ENCODE measurements at regions not wholly inside any gene's neighbourhood (a gene's known extent, or its start where the extent isn't known, plus 50 kb on each side); places are given as distances from the start of the nearest gene placed in this dataset.
"Not testable (repeated sequence)": the region's sequence is repeated elsewhere in the genome, so short reads cannot be mapped to it uniquely, and the experiment has no call there.

- Histone ChIP-seq H3K9ac (ENCODE audit: extremely low read depth, low read length, poor library complexity, severe bottlenecking) (no peak overlapping the region), H3K4me1 (ENCODE audit: control insufficient read depth, insufficient read depth, low read length) (peaks cover 4% of the 10 kb centered on the region), H3K27ac (ENCODE audit: low read depth, low read length) (peak overlapping the region; percentile 62), H3K9me3 (ENCODE audit: control insufficient read depth, low read length) (no peaks in the 10 kb centered on the region), H3K4me3 (ENCODE audit: low read length) (no peak overlapping the region), H3K27me3 (ENCODE audit: control insufficient read depth, insufficient read depth, low read length, poor library complexity, severe bottlenecking) (no peaks in the 10 kb centered on the region), H3K36me3 (ENCODE audit: control insufficient read depth, insufficient read depth, low read length) (no peaks in the 10 kb centered on the region)
- Mint-ChIP-seq H3K4me3 (no peak overlapping the region), H3K9me3 (no peaks in the 10 kb centered on the region), H3K27ac (peak overlapping the region; percentile 86), H3K27me3 (ENCODE audit: insufficient read depth) (no peaks in the 10 kb centered on the region), H3K4me1 (peaks cover 34% of the 10 kb centered on the region), H3K36me3 (ENCODE audit: low read depth) (no peaks in the 10 kb centered on the region)
- WGBS, 2 experiments (ENCODE audit: insufficient coverage in 1 of 2, insufficient read length in 1 of 2), result 63 to 74% methylated on average over 4 to 5 of the region's 5 CpGs
- peak; percentile 58 for DNase-seq
- TF ChIP-seq CTCF (conservative IDR thresholded peaks at IDR 0.05), result no peak
Observed at GRCh38 chr4:169934794-169935429, 91.3 kb downstream of the MFAP3L start.

- H3K27ac Mint-ChIP-seq, result no peak overlapping the region
Observed at GRCh38 chr4:169933531-169933930, 92.7 kb downstream of the MFAP3L start.

GRCh38 chr4:169931964-169932363 is 94.2 kb downstream of the MFAP3L start:
- no peak overlapping the region for H3K4me3 Mint-ChIP-seq
- Histone ChIP-seq H3K4me1 (ENCODE audit: control insufficient read depth, insufficient read depth, low read length) (peaks cover 12% of the 10 kb centered on the region), H3K9me3 (ENCODE audit: control insufficient read depth, low read length) (no peaks in the 10 kb centered on the region), H3K4me3 (ENCODE audit: low read length) (no peak overlapping the region), H3K9ac (ENCODE audit: extremely low read depth, low read length, poor library complexity, severe bottlenecking) (no peak overlapping the region), H3K27me3 (ENCODE audit: control insufficient read depth, insufficient read depth, low read length, poor library complexity, severe bottlenecking) (no peaks in the 10 kb centered on the region), H3K36me3 (ENCODE audit: control insufficient read depth, insufficient read depth, low read length) (no peaks in the 10 kb centered on the region), H3K27ac (ENCODE audit: low read depth, low read length) (no peak overlapping the region)
- no peak overlapping the region for H3K27ac Mint-ChIP-seq
- no peak for DNase-seq
- no peak for TF ChIP-seq CTCF (conservative IDR thresholded peaks at IDR 0.05)
- no peaks in the 10 kb centered on the region for H3K27me3 Mint-ChIP-seq (ENCODE audit: insufficient read depth)
- peaks cover 53% of the 10 kb centered on the region for H3K4me1 Mint-ChIP-seq
- 92% methylated on average over 3 of the region's 3 CpGs for WGBS, 2 experiments (ENCODE audit: insufficient coverage in 1 of 2, insufficient read length in 1 of 2)
- no peaks in the 10 kb centered on the region for H3K9me3 Mint-ChIP-seq
- H3K36me3 Mint-ChIP-seq (ENCODE audit: low read depth), result no peaks in the 10 kb centered on the region

More at GRCh38 chr4:169933531-169933930, 92.7 kb downstream of the MFAP3L start:
- no peak overlapping the region for H3K4me3 ChIP-seq (ENCODE audit: low read length)
- H3K36me3 ChIP-seq (ENCODE audit: control insufficient read depth, insufficient read depth, low read length), result no peaks in the 10 kb centered on the region
- no peaks in the 10 kb centered on the region for H3K9me3 Mint-ChIP-seq
- no peaks in the 10 kb centered on the region for H3K27me3 ChIP-seq (ENCODE audit: control insufficient read depth, insufficient read depth, low read length, poor library complexity, severe bottlenecking)
- no peak overlapping the region for H3K9ac ChIP-seq (ENCODE audit: extremely low read depth, low read length, poor library complexity, severe bottlenecking)
- H3K4me1 ChIP-seq (ENCODE audit: control insufficient read depth, insufficient read depth, low read length), result peaks cover 9% of the 10 kb centered on the region
- no peak overlapping the region for H3K4me3 Mint-ChIP-seq
- H3K27me3 Mint-ChIP-seq (ENCODE audit: insufficient read depth), result no peaks in the 10 kb centered on the region
- H3K4me1 Mint-ChIP-seq, result peaks cover 45% of the 10 kb centered on the region
- no peak for DNase-seq
- H3K36me3 Mint-ChIP-seq (ENCODE audit: low read depth), result no peaks in the 10 kb centered on the region
- no peaks in the 10 kb centered on the region for H3K9me3 ChIP-seq (ENCODE audit: control insufficient read depth, low read length)
- H3K27ac ChIP-seq (ENCODE audit: low read depth, low read length), result no peak overlapping the region
- TF ChIP-seq CTCF (conservative IDR thresholded peaks at IDR 0.05), result no peak
- WGBS, 2 experiments (ENCODE audit: insufficient coverage in 1 of 2, insufficient read length in 1 of 2), result 87 to 100% methylated on average over 2 to 3 of the region's 3 CpGs

- 89 to 94% methylated on average over 1 of the region's 1 CpG for WGBS, 2 experiments (ENCODE audit: insufficient coverage in 1 of 2, insufficient read length in 1 of 2)
- H3K36me3 Mint-ChIP-seq (ENCODE audit: low read depth); H3K27me3 Mint-ChIP-seq (ENCODE audit: insufficient read depth); H3K9ac ChIP-seq (ENCODE audit: extremely low read depth, low read length, poor library complexity, severe bottlenecking); H3K27ac ChIP-seq (ENCODE audit: low read depth, low read length); H3K36me3 ChIP-seq (ENCODE audit: control insufficient read depth, insufficient read depth, low read length); H3K4me3 Mint-ChIP-seq; DNase-seq; H3K9me3 ChIP-seq (ENCODE audit: control insufficient read depth, low read length); H3K27ac Mint-ChIP-seq; H3K27me3 ChIP-seq (ENCODE audit: control insufficient read depth, insufficient read depth, low read length, poor library complexity, severe bottlenecking); H3K9me3 Mint-ChIP-seq; H3K4me3 ChIP-seq (ENCODE audit: low read length): not testable (repeated sequence)
- H3K4me1 Mint-ChIP-seq, result peaks cover 56% of the 10 kb centered on the region
- peaks cover 12% of the 10 kb centered on the region for H3K4me1 ChIP-seq (ENCODE audit: control insufficient read depth, insufficient read depth, low read length)
Observed at GRCh38 chr4:169930755-169931154, 95.4 kb downstream of the MFAP3L start.

Data from endodermal cell (in vitro differentiated cells).